ENCODE measurements at regions not wholly inside any gene's neighbourhood (a gene's known extent, or its start where the extent isn't known, plus 50 kb on each side); places are given as distances from the start of the nearest gene placed in this dataset.

DNA sequence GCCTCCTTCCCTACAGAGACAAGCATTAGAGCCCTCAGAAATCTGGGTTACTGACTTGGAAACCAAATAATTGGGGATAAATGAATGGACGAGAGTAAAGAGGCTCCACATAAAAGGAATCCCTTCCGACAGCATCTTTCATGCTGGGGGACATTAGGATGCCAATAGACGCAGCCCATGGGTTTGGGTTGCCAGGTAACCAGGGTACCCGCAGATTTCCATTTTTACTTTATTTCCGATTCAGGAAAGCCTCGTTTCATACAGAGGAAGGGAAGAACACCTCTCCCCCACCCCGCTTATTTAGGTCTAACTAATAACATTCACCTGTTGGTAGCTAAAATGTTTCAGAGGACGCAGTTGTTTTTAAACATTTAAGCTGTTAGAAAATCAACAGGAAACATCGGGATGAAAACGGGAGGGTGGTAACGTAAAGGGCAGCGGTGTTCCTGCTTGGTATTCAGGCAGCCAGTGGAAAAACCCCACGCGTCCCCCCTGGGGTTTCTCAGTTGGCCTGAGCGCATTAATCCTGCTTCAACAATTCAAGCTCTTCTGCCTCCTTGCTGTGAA lies 179.5 kb downstream of the YTHDC2 start:
- Histone ChIP-seq H3K9me3 (ENCODE audit: control insufficient read depth, insufficient read depth, low read length) (no peaks in the 10 kb centered on the region), H3K36me3 (ENCODE audit: control insufficient read depth, low read length) (no peaks in the 10 kb centered on the region), H3K27me3 (ENCODE audit: control insufficient read depth, low read length) (0 out of 2 replicates have a peak, but pooled peaks cover 3% of the 10 kb centered on the region), H4K20me1 (ENCODE audit: control insufficient read depth, insufficient read depth, low read depth, low read length) (no peaks in the 10 kb centered on the region), H3K79me2 (ENCODE audit: control insufficient read depth, low read length) (no peaks in the 10 kb centered on the region), H3K4me1 (ENCODE audit: control insufficient read depth, low read length) (no peaks in the 10 kb centered on the region), H3K9me2 (replicated peaks; ENCODE audit: control insufficient read depth, low read length) (no peaks in the 10 kb centered on the region), H3F3A (ENCODE audit: control insufficient read depth, insufficient read depth) (no peaks in the 10 kb centered on the region), H3K27ac (ENCODE audit: low read depth, low read length) (no peak overlapping the region), H3K4me3 (ENCODE audit: low read length) (no peak overlapping the region), H3K4me2 (ENCODE audit: low read length) (no peak overlapping the region)
- no peak for TF ChIP-seq EZH2phosphoT487 (IDR thresholded peaks at IDR 0.05; ENCODE audit: borderline replicate concordance, low read length)
- TF ChIP-seq, protein P1, sequence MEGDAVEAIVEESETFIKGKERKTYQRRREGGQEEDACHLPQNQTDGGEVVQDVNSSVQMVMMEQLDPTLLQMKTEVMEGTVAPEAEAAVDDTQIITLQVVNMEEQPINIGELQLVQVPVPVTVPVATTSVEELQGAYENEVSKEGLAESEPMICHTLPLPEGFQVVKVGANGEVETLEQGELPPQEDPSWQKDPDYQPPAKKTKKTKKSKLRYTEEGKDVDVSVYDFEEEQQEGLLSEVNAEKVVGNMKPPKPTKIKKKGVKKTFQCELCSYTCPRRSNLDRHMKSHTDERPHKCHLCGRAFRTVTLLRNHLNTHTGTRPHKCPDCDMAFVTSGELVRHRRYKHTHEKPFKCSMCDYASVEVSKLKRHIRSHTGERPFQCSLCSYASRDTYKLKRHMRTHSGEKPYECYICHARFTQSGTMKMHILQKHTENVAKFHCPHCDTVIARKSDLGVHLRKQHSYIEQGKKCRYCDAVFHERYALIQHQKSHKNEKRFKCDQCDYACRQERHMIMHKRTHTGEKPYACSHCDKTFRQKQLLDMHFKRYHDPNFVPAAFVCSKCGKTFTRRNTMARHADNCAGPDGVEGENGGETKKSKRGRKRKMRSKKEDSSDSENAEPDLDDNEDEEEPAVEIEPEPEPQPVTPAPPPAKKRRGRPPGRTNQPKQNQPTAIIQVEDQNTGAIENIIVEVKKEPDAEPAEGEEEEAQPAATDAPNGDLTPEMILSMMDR (IDR thresholded peaks at IDR 0.05; ENCODE audit: low read depth, low read length, poor library complexity, severe bottlenecking): no peak

DNA sequence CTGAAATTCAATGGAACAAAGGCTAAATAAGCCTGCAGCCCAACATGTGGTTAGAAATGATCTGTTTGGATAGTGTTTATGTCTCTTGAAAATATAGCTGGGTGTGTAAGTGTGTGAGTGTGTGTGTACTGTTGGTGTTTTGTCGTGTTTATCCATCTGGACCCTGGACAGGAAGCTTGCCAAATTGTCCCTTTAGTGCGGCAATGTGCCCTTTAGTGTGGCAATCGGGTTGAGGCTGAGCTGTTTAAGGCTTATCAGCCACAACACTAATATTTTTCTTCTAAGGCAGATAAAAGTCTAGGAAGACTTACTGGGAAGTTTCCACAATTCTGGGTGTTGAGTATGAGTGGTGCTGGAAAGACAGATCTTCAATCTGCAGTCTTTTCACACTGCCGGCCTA lies 180.2 kb downstream of the YTHDC2 start:
- Histone ChIP-seq H3K36me3 (ENCODE audit: control insufficient read depth, low read length) (no peaks in the 10 kb centered on the region), H3K79me2 (ENCODE audit: control insufficient read depth, low read length) (no peaks in the 10 kb centered on the region), H3K27ac (ENCODE audit: low read depth, low read length) (no peak overlapping the region), H3K4me2 (ENCODE audit: low read length) (no peak overlapping the region), H3K9me2 (replicated peaks; ENCODE audit: control insufficient read depth, low read length) (no peaks in the 10 kb centered on the region), H3K27me3 (ENCODE audit: control insufficient read depth, low read length) (0 out of 2 replicates have a peak, but pooled peaks cover 3% of the 10 kb centered on the region), H3K9me3 (ENCODE audit: control insufficient read depth, insufficient read depth, low read length) (no peaks in the 10 kb centered on the region), H3K4me3 (ENCODE audit: low read length) (no peak overlapping the region), H3F3A (ENCODE audit: control insufficient read depth, insufficient read depth) (no peaks in the 10 kb centered on the region), H3K4me1 (ENCODE audit: control insufficient read depth, low read length) (no peaks in the 10 kb centered on the region), H4K20me1 (ENCODE audit: control insufficient read depth, insufficient read depth, low read depth, low read length) (no peaks in the 10 kb centered on the region)
- no peak for TF ChIP-seq EZH2phosphoT487 (IDR thresholded peaks at IDR 0.05; ENCODE audit: borderline replicate concordance, low read length)
- TF ChIP-seq, protein P1 (IDR thresholded peaks at IDR 0.05; ENCODE audit: low read depth, low read length, poor library complexity, severe bottlenecking): no peak

DNA sequence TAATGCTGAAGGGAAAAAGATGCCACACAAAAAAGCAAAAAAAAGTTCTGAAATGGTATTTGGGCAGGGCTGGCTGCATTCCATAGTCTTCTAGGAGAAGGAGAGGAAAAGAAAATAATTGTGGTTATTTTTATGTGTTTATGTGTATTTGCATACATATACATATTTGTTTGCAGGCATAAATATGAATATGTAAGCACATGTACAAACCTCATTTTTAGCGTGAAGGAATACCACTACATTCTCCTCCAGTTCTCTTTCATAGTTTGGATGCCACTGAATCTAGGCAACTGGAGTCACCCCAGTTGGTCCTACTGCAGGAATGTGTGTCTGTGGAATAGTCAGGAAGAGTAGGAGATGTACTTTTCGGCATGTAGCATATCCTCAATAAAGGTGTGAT lies 181.1 kb downstream of the YTHDC2 start:
- no peak overlapping the region for H3K27ac ChIP-seq (ENCODE audit: low read depth, low read length)
- H3K27me3 ChIP-seq (ENCODE audit: control insufficient read depth, low read length): 0 out of 2 replicates have a peak, but pooled peaks cover 3% of the 10 kb centered on the region
- H3K4me3 ChIP-seq (ENCODE audit: low read length): no peak overlapping the region
- no peaks in the 10 kb centered on the region for H3K4me1 ChIP-seq (ENCODE audit: control insufficient read depth, low read length)
- no peaks in the 10 kb centered on the region for H3K9me2 ChIP-seq (replicated peaks; ENCODE audit: control insufficient read depth, low read length)
- no peaks in the 10 kb centered on the region for H3K36me3 ChIP-seq (ENCODE audit: control insufficient read depth, low read length)
- no peaks in the 10 kb centered on the region for H3K79me2 ChIP-seq (ENCODE audit: control insufficient read depth, low read length)
- no peaks in the 10 kb centered on the region for H3F3A ChIP-seq (ENCODE audit: control insufficient read depth, insufficient read depth)
- H3K9me3 ChIP-seq (ENCODE audit: control insufficient read depth, insufficient read depth, low read length): no peaks in the 10 kb centered on the region
- H4K20me1 ChIP-seq (ENCODE audit: control insufficient read depth, insufficient read depth, low read depth, low read length): no peaks in the 10 kb centered on the region
- H3K4me2 ChIP-seq (ENCODE audit: low read length): no peak overlapping the region
- TF ChIP-seq EZH2phosphoT487 (IDR thresholded peaks at IDR 0.05; ENCODE audit: borderline replicate concordance, low read length): no peak
- TF ChIP-seq, protein P1 (IDR thresholded peaks at IDR 0.05; ENCODE audit: low read depth, low read length, poor library complexity, severe bottlenecking): no peak
